MCF 10A (cell line): ENCODE measurements at regions not wholly inside any gene's neighbourhood (a gene's known extent, or its start where the extent isn't known, plus 50 kb on each side); places are given as distances from the start of the nearest gene placed in this dataset.

Source experiments
- BruUV-seq: library from RNA; stranded (reverse); fragments of 400-500 nt; replicated peaks from 2 replicates; lab custom pipeline; 2021; lab: Mats Ljungman, UMichigan
- CTCF ChIA-PET: fragments of 300-600 bp; sonication (Branson Sonifier 250); formaldehyde crosslinking; extraction: SDS; loops from one replicate; lab custom pipeline; 2021; ENCODE audit warnings: antibody characterized with exemption, inconsistent platforms; lab: Yijun Ruan, JAX
- POLR2A ChIA-PET: fragments of 300-600, 350-650 bp; sonication (Branson Sonifier 250); formaldehyde crosslinking; extraction: SDS; loops from one replicate; lab custom pipeline; 2020; ENCODE audit warnings: antibody characterized with exemption, inconsistent platforms; lab: Yijun Ruan, JAX
- DNase-seq: peaks from one replicate; pipeline ENCODE4 v3.0.0-alpha.2; 2018; ENCODE audit not compliant: unreplicated experiment
- H3K27ac Mint-ChIP-seq: one replicate; pipeline ENCODE4 v1.8.0; 2022; ENCODE audit warnings: mild to moderate bottlenecking, low read depth, mixed read lengths; ENCODE audit not compliant: unreplicated experiment
- H3K27me3 Mint-ChIP-seq: one replicate; pipeline ENCODE4 v1.8.0; 2022; ENCODE audit warnings: mixed read lengths; ENCODE audit not compliant: insufficient read depth, unreplicated experiment
- H3K36me3 Mint-ChIP-seq: one replicate; pipeline ENCODE4 v1.8.0; 2022; ENCODE audit warnings: mild to moderate bottlenecking, moderate library complexity, mixed read lengths; ENCODE audit not compliant: insufficient read depth, unreplicated experiment
- H3K4me1 Mint-ChIP-seq: one replicate; pipeline ENCODE4 v1.8.0; 2022; ENCODE audit warnings: mixed read lengths; ENCODE audit not compliant: insufficient read depth, unreplicated experiment
- H3K4me3 Mint-ChIP-seq: one replicate; pipeline ENCODE4 v1.8.0; 2022; ENCODE audit warnings: mild to moderate bottlenecking, moderate library complexity, mixed read lengths; ENCODE audit not compliant: unreplicated experiment
- H3K9me3 Mint-ChIP-seq: one replicate; pipeline ENCODE4 v1.8.0; 2022; ENCODE audit warnings: mixed read lengths; ENCODE audit not compliant: unreplicated experiment
- intact Hi-C: fragments of 100-400 bp; cut with micrococcal nuclease; formaldehyde crosslinking; loops from 2 replicates; pipeline ENCODE4 v1.14.1; 2022
- TF ChIP-seq, protein P1 (sequence below): fragments of 200-600 bp; IDR thresholded peaks from one replicate; pipeline ENCODE4 v1.8.0; 2022; ENCODE audit warnings: antibody characterized with exemption, mild to moderate bottlenecking; ENCODE audit not compliant: unreplicated experiment

- H3K4me1 Mint-ChIP-seq = no peaks in the 10 kb centered on the region
- intact Hi-C loops = no loop called here
- peaks cover 22% of the 10 kb centered on the region for H3K27me3 Mint-ChIP-seq
- H3K36me3 Mint-ChIP-seq = no peaks in the 10 kb centered on the region
- no peaks in the 10 kb centered on the region for H3K9me3 Mint-ChIP-seq
- no peak overlapping the region for H3K27ac Mint-ChIP-seq
- peak; percentile 38 for DNase-seq
- CTCF ChIA-PET = interaction anchor here (0.6 kb wide), 2 partner anchors 223 to 258 kb away, joined by 3 read pairs; no protein-coding TSS in a partner anchor
- no peak overlapping the region for H3K4me3 Mint-ChIP-seq
- POLR2A ChIA-PET = no interaction called here
- BruUV-seq = no TSS peak
- TF ChIP-seq, protein P1, sequence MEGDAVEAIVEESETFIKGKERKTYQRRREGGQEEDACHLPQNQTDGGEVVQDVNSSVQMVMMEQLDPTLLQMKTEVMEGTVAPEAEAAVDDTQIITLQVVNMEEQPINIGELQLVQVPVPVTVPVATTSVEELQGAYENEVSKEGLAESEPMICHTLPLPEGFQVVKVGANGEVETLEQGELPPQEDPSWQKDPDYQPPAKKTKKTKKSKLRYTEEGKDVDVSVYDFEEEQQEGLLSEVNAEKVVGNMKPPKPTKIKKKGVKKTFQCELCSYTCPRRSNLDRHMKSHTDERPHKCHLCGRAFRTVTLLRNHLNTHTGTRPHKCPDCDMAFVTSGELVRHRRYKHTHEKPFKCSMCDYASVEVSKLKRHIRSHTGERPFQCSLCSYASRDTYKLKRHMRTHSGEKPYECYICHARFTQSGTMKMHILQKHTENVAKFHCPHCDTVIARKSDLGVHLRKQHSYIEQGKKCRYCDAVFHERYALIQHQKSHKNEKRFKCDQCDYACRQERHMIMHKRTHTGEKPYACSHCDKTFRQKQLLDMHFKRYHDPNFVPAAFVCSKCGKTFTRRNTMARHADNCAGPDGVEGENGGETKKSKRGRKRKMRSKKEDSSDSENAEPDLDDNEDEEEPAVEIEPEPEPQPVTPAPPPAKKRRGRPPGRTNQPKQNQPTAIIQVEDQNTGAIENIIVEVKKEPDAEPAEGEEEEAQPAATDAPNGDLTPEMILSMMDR = no peak
Observed at GRCh38 chr2:120825370-120826259, 89.9 kb downstream of the GLI2 start.

- intact Hi-C loops = no loop called here
- no TSS peak for BruUV-seq
- Mint-ChIP-seq H3K4me3 (no peak overlapping the region), H3K27me3 (peaks cover 28% of the 10 kb centered on the region), H3K4me1 (no peaks in the 10 kb centered on the region), H3K9me3 (no peaks in the 10 kb centered on the region), H3K27ac (no peak overlapping the region), H3K36me3 (no peaks in the 10 kb centered on the region)
- TF ChIP-seq, protein P1 = no peak
- ChIA-PET CTCF (interaction anchor here (0.5 to 0.6 kb wide), 2 partner anchors 257 to 606 kb away, joined by 3 read pairs; no protein-coding TSS in a partner anchor), POLR2A (no interaction called here)
- DNase-seq = no peak
Observed at GRCh38 chr2:120826260-120826648, 90.6 kb downstream of the GLI2 start.

DNA sequence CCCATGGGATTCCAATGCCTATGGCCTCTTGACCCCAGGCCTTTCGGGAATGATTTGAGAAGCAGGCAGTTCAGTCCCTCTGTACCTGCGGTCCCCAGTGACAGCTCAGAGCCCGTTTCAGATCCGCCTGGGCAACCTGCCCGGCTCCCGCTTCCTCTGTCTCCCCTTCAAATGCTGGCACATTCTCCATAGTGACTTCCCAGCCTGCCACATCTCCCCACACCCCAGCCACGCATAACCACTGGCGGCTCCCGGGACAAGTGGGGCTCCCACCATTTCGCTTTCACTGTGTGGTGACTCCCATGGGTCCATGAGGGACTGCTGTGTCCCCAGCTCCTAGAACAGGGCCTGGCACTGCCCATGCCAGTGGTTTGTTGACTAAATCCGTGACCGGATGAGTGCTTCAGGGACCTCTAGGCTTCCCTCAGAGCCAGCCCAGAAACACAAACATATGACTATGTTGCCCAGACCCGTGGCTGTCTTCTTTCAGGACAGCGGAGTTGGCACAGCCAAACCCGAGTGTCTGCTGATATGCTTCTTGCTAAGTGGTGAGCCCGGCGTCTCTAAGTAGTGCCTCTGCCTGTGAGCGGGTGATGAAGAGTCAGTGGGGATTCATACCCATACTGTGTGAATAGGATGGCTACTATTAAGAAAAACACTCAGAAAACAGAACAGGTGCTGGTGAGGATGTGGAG lies 91.2 kb downstream of the GLI2 start:
- H3K27me3 Mint-ChIP-seq = peaks cover 31% of the 10 kb centered on the region
- no peaks in the 10 kb centered on the region for H3K4me1 Mint-ChIP-seq
- BruUV-seq = no TSS peak
- TF ChIP-seq, protein P1 = no peak
- intact Hi-C loops = no loop called here
- no peak for DNase-seq
- ChIA-PET CTCF (interaction anchor here (0.5 to 0.6 kb wide), 2 partner anchors 257 to 607 kb away, joined by 3 read pairs; no protein-coding TSS in a partner anchor), POLR2A (no interaction called here)
- no peaks in the 10 kb centered on the region for H3K36me3 Mint-ChIP-seq
- no peak overlapping the region for H3K4me3 Mint-ChIP-seq
- H3K27ac Mint-ChIP-seq = no peak overlapping the region
- H3K9me3 Mint-ChIP-seq = no peaks in the 10 kb centered on the region

DNA sequence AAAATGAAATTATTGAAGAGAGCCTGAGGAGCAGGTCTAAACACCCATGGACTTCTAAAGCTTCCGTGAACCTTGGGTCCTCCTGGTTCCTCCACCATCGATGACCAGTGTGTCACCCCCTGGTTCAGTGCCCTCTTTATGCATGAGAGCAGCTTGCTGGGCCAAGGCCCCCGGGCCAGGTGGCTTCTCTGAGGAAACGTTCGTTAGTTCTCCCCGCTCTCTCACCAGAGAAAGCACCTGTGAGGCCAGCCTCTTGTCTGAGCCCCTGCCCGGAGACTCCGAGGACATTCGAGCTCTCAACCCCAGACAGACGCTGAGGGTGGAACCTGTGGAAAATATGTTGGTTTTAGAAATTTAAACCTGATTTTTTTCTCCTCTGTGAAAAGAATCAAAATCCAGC lies 92.4 kb downstream of the GLI2 start:
- TF ChIP-seq, protein P1 = no peak
- POLR2A ChIA-PET = interaction anchor here (1.4 kb wide), 1 partner anchor 16 kb away, joined by 3 read pairs; no protein-coding TSS in a partner anchor
- Mint-ChIP-seq H3K9me3 (no peaks in the 10 kb centered on the region), H3K4me1 (no peaks in the 10 kb centered on the region), H3K27me3 (peaks cover 31% of the 10 kb centered on the region), H3K4me3 (no peak overlapping the region), H3K36me3 (no peaks in the 10 kb centered on the region), H3K27ac (no peak overlapping the region)
- CTCF ChIA-PET = interaction anchor here (0.5 to 0.9 kb wide), 3 partner anchors 17 to 213 kb away, joined by 3 to 4 read pairs (median 3); no protein-coding TSS in a partner anchor
- BruUV-seq = no TSS peak
- no peak for DNase-seq
- intact Hi-C loops = no loop called here
